GM12872 (cell line): ENCODE measurements at regions not wholly inside any gene's neighbourhood (a gene's known extent, or its start where the extent isn't known, plus 50 kb on each side); places are given as distances from the start of the nearest gene placed in this dataset.

ENCODE experiments used
- TF ChIP-seq, protein P1 (sequence below): IDR thresholded peaks from 3 replicates; pipeline ENCODE4 v1.5.1; 2011; ENCODE audit warnings: low read depth, mild to moderate bottlenecking, low read length, moderate library complexity; ENCODE audit not compliant: insufficient read depth

DNA sequence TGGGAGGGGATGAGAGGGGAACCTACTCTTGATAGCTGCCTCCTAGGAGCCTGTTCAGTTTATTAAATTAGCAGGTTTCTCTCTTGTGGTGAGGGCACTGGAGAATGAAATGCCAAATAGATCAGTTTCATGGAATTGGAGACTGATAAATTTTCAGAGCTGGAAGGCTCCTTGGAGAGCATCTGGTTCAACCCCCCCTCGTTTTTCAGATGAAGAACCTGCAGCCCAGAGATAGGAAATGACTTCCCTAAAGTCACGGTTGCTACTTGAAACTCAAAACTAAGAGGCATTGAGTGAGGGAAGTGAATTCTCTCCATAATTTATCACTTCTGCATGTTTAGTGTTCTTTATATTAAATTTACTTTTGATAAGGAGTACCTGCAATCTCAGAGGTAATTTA lies 366.0 kb upstream of the CCL2 start:
- TF ChIP-seq, protein P1, sequence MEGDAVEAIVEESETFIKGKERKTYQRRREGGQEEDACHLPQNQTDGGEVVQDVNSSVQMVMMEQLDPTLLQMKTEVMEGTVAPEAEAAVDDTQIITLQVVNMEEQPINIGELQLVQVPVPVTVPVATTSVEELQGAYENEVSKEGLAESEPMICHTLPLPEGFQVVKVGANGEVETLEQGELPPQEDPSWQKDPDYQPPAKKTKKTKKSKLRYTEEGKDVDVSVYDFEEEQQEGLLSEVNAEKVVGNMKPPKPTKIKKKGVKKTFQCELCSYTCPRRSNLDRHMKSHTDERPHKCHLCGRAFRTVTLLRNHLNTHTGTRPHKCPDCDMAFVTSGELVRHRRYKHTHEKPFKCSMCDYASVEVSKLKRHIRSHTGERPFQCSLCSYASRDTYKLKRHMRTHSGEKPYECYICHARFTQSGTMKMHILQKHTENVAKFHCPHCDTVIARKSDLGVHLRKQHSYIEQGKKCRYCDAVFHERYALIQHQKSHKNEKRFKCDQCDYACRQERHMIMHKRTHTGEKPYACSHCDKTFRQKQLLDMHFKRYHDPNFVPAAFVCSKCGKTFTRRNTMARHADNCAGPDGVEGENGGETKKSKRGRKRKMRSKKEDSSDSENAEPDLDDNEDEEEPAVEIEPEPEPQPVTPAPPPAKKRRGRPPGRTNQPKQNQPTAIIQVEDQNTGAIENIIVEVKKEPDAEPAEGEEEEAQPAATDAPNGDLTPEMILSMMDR: no peak

DNA sequence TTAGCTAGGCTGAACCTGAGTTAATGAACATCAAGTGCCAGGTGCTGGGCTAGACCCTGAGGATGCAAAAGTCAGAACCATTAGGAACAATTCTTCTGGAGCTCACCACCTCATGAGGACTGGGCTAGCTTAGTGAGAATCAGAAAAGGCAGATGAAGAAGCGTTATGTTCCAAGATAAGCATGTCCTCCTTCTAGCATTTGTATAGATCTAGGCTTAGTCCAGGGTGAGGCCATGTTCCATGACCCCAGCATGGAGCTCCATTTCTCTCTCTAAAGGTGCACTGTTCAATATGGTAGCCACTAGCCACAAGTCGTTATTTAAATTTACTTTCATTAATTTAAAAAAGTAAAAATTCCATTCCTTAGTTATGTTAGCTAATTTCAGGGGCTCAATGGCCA lies 365.3 kb upstream of the CCL2 start:
- TF ChIP-seq, protein P1: no peak

DNA sequence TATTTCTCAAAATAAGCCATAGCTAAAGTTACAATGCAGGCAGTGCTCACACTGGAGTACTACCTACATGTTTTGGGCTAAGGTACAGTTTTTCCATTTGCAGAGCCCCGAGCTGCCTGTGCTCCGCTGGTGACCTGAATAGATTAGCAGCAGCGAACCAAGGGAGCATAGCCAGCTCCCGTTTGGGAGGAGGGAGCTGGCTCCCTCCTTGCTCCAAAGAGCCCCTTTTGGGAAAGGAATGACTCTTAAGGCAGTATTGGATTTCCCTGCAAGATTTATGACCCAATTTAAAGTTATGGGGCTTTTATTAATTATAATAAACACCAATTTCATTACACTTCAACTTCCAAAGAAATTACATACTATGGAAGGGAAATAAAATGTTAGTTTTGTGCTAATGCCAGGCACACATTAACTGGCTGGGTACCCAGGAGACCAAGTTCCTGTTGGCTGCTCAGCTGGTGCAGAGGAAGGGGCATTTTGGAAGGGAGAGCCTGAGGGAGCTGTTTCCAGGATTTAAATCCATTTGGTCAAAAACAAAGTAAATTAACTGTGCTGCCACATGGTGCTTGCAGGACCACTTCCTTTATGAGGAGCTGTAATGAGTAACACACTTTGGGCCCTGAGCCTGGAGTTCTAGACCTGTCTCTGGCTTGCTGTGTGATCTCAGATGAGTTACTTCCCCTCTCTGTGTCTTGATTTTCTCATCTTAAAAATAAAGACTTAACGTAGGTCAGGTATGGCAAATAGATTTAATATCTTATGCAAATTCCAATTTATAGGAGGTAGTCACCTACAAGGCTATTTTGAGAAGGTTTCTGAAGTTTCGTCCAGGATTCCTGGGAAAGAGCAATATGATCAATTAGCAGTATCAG lies 362.1 kb upstream of the CCL2 start:
- TF ChIP-seq, protein P1: no peak

DNA sequence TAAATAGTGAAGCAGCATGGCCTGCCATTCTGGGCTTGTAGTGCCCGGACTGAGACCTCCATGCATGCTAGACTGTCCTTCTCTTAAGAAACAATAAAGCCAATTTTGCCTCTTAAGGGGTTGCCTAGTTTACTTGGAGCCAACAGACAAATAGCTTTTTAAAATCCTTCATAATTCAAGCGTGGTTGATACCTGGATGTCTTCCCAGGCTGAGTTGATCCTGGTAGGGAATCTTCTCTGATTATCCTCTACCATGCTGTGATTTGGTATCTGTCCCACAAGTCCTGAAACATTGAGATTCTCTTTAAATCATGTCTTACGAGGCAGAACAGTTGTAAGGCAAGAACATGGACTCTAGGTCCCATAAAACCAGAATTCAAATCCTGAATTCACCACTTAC lies 359.6 kb upstream of the CCL2 start:
- TF ChIP-seq, protein P1: no peak

DNA sequence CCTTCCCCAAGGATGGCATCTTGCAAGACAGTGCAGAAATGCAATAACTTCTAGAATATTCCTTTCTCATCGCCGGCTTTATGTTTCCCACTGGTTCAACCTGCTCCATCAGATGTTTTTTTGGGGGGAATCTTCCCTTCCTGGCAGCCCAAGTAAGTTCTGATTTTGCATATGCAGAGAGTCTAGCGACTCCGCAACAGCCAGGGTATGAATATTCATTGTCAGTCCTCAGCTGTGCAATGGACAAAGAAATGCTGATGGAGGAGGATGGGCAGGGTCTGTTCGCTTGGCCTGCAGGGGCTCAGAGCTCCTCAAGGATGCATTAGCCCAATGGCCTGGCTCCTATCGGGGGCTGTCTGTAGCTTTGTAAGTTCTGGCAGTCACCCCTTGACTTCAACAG lies 358.8 kb upstream of the CCL2 start:
- TF ChIP-seq, protein P1: no peak

DNA sequence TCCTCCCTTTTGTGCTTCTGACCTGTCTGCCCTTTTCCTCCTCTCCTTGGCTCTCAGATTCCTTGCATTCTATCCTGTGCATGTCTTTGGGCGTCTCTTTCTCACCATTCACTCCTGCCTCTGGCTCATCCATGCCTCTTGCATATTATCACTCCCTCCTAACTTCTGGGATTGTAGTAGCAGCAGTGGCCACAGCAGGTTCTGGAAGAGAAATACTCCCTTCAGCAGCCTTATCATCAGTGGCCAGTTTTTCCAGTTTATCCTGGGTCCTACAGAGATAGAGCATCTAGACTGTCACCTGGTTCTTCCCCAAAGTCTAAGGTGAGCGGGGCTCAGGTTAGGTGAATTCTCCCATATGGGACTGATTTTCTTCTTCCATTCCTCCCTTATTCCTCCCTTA lies 354.0 kb upstream of the CCL2 start:
- TF ChIP-seq, protein P1: no peak

DNA sequence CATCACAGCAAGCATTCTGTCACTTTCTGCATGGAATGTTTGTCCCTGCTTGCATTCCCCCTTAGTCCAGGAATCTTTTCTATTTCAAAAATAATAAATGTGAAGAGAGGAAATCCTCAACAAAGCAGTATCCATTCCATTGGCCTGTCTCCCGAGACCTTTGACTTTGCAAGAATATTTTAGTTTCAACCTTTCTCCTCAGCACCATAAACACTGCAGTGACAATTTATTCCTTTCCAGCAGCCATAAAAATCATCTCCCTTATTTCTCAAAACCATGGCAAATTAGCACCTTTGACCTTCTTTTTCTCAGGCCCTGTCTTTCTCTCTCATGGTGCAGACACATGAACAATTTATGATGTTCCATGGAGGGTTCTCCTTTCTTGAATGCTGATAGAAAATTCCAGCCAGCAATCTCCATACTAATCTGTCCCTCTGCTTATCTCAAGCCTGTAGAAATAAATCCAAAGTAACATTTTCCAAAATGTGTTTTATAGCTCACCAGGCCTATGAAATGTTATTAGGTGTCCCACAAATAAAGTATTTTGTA lies 352.1 kb upstream of the CCL2 start:
- TF ChIP-seq, protein P1: no peak
